Gastrocnemius medialis (tissue), 4 donors: ENCODE measurements at regions not wholly inside any gene's neighbourhood (a gene's known extent, or its start where the extent isn't known, plus 50 kb on each side); places are given as distances from the start of the nearest gene placed in this dataset.

ENCODE experiments used
- CTCF ChIP-seq, 5 experiments: fragments of 450-650 bp in 3 of 5; fragments of 200-600 bp in 2 of 5; sonication (generic) in 2 of 5; IDR thresholded peaks in 4 of 5; conservative IDR thresholded peaks in 1 of 5; 1 replicate in 4 of 5; 2 replicates in 1 of 5; pipeline ENCODE4 v1.5.1; 2016 to 2019; ENCODE audit warnings: antibody characterized with exemption in 5 of 5, mild to moderate bottlenecking in 3 of 5, moderate library complexity in 3 of 5
- POLR2A ChIP-seq, 2 donors: fragments of 450-650 bp; IDR thresholded peaks; one replicate each; pipeline ENCODE4 v1.6.1; 2017; ENCODE audit warnings: antibody characterized with exemption in 2 of 2, mild to moderate bottlenecking in 2 of 2, moderate library complexity in 2 of 2

- TF ChIP-seq CTCF (IDR thresholded peaks at IDR 0.05 in 4 of 5, conservative IDR thresholded peaks at IDR 0.05 in 1 of 5) (no peak), POLR2A (IDR thresholded peaks at IDR 0.05) (no peak)
Observed at GRCh38 chr7:382043-382400, 92.1 kb downstream of the FOXL3 start.
